Right lobe of liver (tissue), 4 donors: ENCODE measurements at regions not wholly inside any gene's neighbourhood (a gene's known extent, or its start where the extent isn't known, plus 50 kb on each side); places are given as distances from the start of the nearest gene placed in this dataset.

Source experiments
- CTCF ChIP-seq, 4 donors: fragments of 200-600 bp in 3 of 4; fragments of 450-650 bp in 1 of 4; IDR thresholded peaks; one replicate each; pipeline versions ENCODE4 v1.5.1 to v1.8.0; 2016 to 2022; ENCODE audit warnings: antibody characterized with exemption in 4 of 4, mild to moderate bottlenecking in 2 of 4
- POLR2A ChIP-seq: fragments of 450-650 bp; IDR thresholded peaks from one replicate; pipeline ENCODE4 v1.6.1; 2017; ENCODE audit warnings: antibody characterized with exemption, mild to moderate bottlenecking
- donor health status: DM: no; HTN: no; CAD: no.
- donor health status: DM: no; HTN: no; CAD: no.
- donor health status: DM: no; HTN: yes; CAD: no.

DNA sequence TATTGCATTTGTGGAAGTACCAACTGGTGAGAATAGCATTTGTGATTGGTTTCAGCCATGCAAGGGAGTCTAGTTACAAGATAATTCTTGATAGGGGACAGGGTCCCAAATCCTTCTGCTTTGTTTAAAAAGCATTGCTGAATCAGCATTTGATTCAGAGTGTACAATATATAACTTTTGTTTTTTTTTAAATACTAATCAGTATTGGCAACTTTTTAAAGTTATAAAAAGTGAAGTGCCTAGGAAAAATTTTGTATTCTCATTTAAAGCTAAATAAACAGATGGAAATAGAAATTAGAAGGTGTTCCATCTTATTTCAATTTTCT is 75.4 kb upstream of the SLC25A26 start:
- TF ChIP-seq CTCF (IDR thresholded peaks at IDR 0.05) (no peak), POLR2A (no peak)
